ENCODE measurements at regions not wholly inside any gene's neighbourhood (a gene's known extent, or its start where the extent isn't known, plus 50 kb on each side); places are given as distances from the start of the nearest gene placed in this dataset.

DNA sequence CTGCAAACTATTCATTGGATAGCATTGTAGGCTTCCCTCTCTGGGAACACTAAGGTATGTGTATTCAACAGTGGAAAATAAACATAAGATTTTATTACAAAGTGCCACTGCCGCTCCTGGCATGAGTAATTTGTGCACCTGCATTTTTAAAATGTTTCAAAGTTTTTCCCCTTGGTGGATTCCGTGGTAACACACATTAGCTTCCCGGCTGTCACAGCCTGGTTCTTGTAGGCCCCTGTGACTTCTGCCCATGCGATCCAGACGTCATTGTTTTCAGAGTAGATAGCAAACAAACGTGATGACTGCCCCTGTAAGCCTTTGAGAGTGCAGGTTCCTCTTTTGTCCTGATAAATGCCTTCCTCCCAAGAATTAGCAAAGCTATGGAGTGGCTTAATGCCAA is 421.0 kb downstream of the ZNF521 start:
- Histone ChIP-seq H3K4me2 (no peak overlapping the region), H3K4me3 (no peak overlapping the region), H3K4me1 (no peaks in the 10 kb centered on the region), H3K27ac (no peak overlapping the region), H3K9me3 (no peaks in the 10 kb centered on the region)
- DNase-seq (ENCODE audit: low read depth in 1 of 2, low spot score in 1 of 2), result no peak
- FAIRE-seq, result no peak
- no peak for ATAC-seq
- no peak for TF ChIP-seq POLR2AphosphoS2 (conservative IDR thresholded peaks at IDR 0.05; ENCODE audit: low read length)
- no peak for TF ChIP-seq CHD4 (IDR thresholded peaks at IDR 0.05; ENCODE audit: borderline replicate concordance)
- no peak for TF ChIP-seq HEYL (CRISPR knock-in tag; IDR thresholded peaks at IDR 0.05)
- TF ChIP-seq, protein P1, sequence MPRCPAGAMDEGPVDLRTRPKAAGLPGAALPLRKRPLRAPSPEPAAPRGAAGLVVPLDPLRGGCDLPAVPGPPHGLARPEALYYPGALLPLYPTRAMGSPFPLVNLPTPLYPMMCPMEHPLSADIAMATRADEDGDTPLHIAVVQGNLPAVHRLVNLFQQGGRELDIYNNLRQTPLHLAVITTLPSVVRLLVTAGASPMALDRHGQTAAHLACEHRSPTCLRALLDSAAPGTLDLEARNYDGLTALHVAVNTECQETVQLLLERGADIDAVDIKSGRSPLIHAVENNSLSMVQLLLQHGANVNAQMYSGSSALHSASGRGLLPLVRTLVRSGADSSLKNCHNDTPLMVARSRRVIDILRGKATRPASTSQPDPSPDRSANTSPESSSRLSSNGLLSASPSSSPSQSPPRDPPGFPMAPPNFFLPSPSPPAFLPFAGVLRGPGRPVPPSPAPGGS (IDR thresholded peaks at IDR 0.05), result no peak
- TF ChIP-seq RCOR1 (IDR thresholded peaks at IDR 0.05; ENCODE audit: low read depth, low read length), result no peak
- TF ChIP-seq FOXS1 (CRISPR knock-in tag; IDR thresholded peaks at IDR 0.05), result no peak
- TF ChIP-seq, protein P2, sequence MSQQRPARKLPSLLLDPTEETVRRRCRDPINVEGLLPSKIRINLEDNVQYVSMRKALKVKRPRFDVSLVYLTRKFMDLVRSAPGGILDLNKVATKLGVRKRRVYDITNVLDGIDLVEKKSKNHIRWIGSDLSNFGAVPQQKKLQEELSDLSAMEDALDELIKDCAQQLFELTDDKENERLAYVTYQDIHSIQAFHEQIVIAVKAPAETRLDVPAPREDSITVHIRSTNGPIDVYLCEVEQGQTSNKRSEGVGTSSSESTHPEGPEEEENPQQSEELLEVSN (IDR thresholded peaks at IDR 0.05; ENCODE audit: borderline replicate concordance, low read depth), result no peak
- TF ChIP-seq HOXA7 (CRISPR knock-in tag; IDR thresholded peaks at IDR 0.05), result no peak
- TF ChIP-seq SREBF2 (IDR thresholded peaks at IDR 0.05), result no peak
- TF ChIP-seq PHF8 (IDR thresholded peaks at IDR 0.05; ENCODE audit: borderline replicate concordance, low read depth), result no peak
- TF ChIP-seq GATA3 (IDR thresholded peaks at IDR 0.05; ENCODE audit: borderline replicate concordance), result no peak
- no peak for TF ChIP-seq MYC (IDR thresholded peaks at IDR 0.05; ENCODE audit: borderline replicate concordance, low read length)
- TF ChIP-seq JUN (IDR thresholded peaks at IDR 0.05), result no peak
- TF ChIP-seq, protein P3, sequence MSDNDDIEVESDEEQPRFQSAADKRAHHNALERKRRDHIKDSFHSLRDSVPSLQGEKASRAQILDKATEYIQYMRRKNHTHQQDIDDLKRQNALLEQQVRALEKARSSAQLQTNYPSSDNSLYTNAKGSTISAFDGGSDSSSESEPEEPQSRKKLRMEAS (IDR thresholded peaks at IDR 0.05), result no peak
- TF ChIP-seq FOSB (CRISPR knock-in tag; IDR thresholded peaks at IDR 0.05), result no peak
- no peak for TF ChIP-seq ZFP36 (IDR thresholded peaks at IDR 0.05; ENCODE audit: borderline replicate concordance, partially characterized antibody)
- no peak for TF ChIP-seq CBX2 (IDR thresholded peaks at IDR 0.05; ENCODE audit: borderline replicate concordance, low read depth)
- TF ChIP-seq CBX8 (IDR thresholded peaks at IDR 0.05), result no peak
- TF ChIP-seq NPAS2 (CRISPR knock-in tag; IDR thresholded peaks at IDR 0.05; ENCODE audit: borderline replicate concordance), result no peak
- WGBS (ENCODE audit: missing lambda C conversion rate), result under 1% methylated on average over 6 of the region's 6 CpGs
- CTCF ChIA-PET, result no interaction called here
- POLR2A ChIA-PET, result no interaction called here

DNA sequence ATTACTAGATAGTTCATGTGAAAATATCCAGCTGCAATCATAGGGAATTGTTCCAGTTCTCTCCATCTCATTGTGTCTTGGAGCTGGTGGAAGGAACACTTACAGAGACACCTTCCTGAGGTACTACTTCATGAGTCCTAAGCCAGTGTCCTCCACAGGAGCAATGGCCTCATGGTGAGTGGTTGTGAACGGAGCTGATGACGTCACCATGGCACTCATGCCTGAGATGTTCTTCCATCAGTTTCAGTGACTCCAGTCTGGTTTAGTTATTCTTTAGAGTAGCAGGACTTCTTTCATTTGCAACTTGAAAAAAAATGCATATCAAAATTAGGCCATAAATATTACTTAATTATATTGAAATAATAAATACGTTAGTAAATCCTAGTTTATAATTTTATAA is 418.6 kb downstream of the ZNF521 start:
- POLR2A ChIA-PET, result no interaction called here
- CTCF ChIA-PET, result no interaction called here
- Histone ChIP-seq H3K4me2 (no peak overlapping the region), H3K9me3 (no peaks in the 10 kb centered on the region), H3K4me3 (no peak overlapping the region), H3K4me1 (no peaks in the 10 kb centered on the region), H3K27ac (no peak overlapping the region)
- no peak for DNase-seq (ENCODE audit: low read depth in 1 of 2, low spot score in 1 of 2)
- 0% methylated on average over 3 of the region's 3 CpGs for WGBS (ENCODE audit: missing lambda C conversion rate)
- no peak for TF ChIP-seq ZNF302 (CRISPR knock-in tag; IDR thresholded peaks at IDR 0.05)
- no peak for ATAC-seq
- FAIRE-seq, result no peak

DNA sequence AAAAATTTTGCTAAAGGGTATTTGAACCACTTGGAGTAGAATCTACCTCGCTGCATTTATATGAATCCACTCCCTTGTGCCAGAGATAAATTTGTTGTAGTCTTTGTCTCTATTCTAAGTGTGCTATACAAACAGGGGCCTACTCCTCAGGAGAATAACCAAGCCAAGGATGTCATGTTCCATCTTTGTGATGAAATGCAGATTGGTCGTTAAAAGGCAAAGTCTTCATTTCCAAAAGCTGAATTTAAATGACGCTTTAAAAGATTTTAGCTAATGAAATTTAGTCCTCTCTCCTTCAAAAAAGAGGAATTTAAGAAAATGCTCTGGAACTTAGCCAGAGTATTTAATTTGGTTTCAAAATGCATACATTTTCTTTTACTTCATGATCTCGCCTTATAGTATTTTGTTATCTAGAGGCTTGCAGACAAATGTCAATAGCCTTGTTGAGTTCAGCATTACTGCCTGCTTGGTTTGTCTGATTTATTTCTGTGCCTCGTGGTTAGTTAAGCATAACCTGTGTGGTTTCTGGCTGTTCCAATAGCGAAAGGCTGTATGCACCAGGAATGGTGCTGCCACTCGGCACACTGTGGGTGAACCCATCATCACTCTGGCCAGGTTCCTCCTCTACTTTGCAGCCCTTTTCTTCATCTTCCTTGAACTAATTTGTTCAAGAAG is 417.6 kb downstream of the ZNF521 start:
- Histone ChIP-seq H3K4me3 (no peak overlapping the region), H3K27ac (no peak overlapping the region), H3K9me3 (no peaks in the 10 kb centered on the region), H3K4me2 (no peak overlapping the region), H3K4me1 (no peaks in the 10 kb centered on the region)
- no peak for FAIRE-seq
- no peak for ATAC-seq
- no peak for DNase-seq (ENCODE audit: low read depth in 1 of 2, low spot score in 1 of 2)
- ChIA-PET CTCF (no interaction called here), POLR2A (no interaction called here)
- WGBS (ENCODE audit: missing lambda C conversion rate), result 40% methylated on average over 7 of the region's 7 CpGs
- TF ChIP-seq HDAC2 (IDR thresholded peaks at IDR 0.05), result no peak
- TF ChIP-seq, protein P4, sequence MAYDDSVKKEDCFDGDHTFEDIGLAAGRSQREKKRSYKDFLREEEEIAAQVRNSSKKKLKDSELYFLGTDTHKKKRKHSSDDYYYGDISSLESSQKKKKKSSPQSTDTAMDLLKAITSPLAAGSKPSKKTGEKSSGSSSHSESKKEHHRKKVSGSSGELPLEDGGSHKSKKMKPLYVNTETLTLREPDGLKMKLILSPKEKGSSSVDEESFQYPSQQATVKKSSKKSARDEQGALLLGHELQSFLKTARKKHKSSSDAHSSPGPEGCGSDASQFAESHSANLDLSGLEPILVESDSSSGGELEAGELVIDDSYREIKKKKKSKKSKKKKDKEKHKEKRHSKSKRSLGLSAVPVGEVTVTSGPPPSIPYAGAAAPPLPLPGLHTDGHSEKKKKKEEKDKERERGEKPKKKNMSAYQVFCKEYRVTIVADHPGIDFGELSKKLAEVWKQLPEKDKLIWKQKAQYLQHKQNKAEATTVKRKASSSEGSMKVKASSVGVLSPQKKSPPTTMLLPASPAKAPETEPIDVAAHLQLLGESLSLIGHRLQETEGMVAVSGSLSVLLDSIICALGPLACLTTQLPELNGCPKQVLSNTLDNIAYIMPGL (CRISPR knock-in tag; IDR thresholded peaks at IDR 0.05; ENCODE audit: borderline replicate concordance), result no peak
- TF ChIP-seq JUNB (IDR thresholded peaks at IDR 0.05), result no peak
- no peak for TF ChIP-seq KDM5A (IDR thresholded peaks at IDR 0.05)
- TF ChIP-seq, protein P5, sequence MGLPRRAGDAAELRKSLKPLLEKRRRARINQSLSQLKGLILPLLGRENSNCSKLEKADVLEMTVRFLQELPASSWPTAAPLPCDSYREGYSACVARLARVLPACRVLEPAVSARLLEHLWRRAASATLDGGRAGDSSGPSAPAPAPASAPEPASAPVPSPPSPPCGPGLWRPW (IDR thresholded peaks at IDR 0.05), result no peak
- no peak for TF ChIP-seq SMC3 (IDR thresholded peaks at IDR 0.05)
- TF ChIP-seq PHF8 (IDR thresholded peaks at IDR 0.05; ENCODE audit: borderline replicate concordance, low read depth), result no peak
- no peak for TF ChIP-seq NPAS2 (CRISPR knock-in tag; IDR thresholded peaks at IDR 0.05; ENCODE audit: borderline replicate concordance)
- TF ChIP-seq MAFK (IDR thresholded peaks at IDR 0.05; ENCODE audit: partially characterized antibody), result no peak
- TF ChIP-seq, protein P6, sequence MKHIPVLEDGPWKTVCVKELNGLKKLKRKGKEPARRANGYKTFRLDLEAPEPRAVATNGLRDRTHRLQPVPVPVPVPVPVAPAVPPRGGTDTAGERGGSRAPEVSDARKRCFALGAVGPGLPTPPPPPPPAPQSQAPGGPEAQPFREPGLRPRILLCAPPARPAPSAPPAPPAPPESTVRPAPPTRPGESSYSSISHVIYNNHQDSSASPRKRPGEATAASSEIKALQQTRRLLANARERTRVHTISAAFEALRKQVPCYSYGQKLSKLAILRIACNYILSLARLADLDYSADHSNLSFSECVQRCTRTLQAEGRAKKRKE (CRISPR knock-in tag; IDR thresholded peaks at IDR 0.05; ENCODE audit: low read depth), result no peak
- TF ChIP-seq ZFP36 (IDR thresholded peaks at IDR 0.05; ENCODE audit: borderline replicate concordance, partially characterized antibody), result no peak

Data from A549 (cell line).